Adrenal gland (tissue), 5 donors: ENCODE measurements at regions not wholly inside any gene's neighbourhood (a gene's known extent, or its start where the extent isn't known, plus 50 kb on each side); places are given as distances from the start of the nearest gene placed in this dataset.
"Not testable (repeated sequence)": the region's sequence is repeated elsewhere in the genome, so short reads cannot be mapped to it uniquely, and the experiment has no call there.

Experiments
- POLR2A ChIP-seq, 2 donors: fragments of 450-650 bp; IDR thresholded peaks; one replicate each; pipeline ENCODE4 v1.6.1; 2017; ENCODE audit warnings: antibody characterized with exemption in 2 of 2, mild to moderate bottlenecking in 2 of 2, moderate library complexity in 1 of 2
- TF ChIP-seq, protein P1 (sequence below), 6 experiments: fragments of 450-650 bp in 4 of 6; fragments of 200-600 bp in 2 of 6; sonication (generic) in 1 of 6; IDR thresholded peaks; 1 replicate in 5 of 6; 2 replicates in 1 of 6; pipeline versions ENCODE4 v1.5.1 to v1.8.0; 2016 to 2021; ENCODE audit warnings: antibody characterized with exemption in 6 of 6, mild to moderate bottlenecking in 2 of 6, moderate library complexity in 1 of 6
- donor health status: DM: no; HTN: no; CAD: no.

DNA sequence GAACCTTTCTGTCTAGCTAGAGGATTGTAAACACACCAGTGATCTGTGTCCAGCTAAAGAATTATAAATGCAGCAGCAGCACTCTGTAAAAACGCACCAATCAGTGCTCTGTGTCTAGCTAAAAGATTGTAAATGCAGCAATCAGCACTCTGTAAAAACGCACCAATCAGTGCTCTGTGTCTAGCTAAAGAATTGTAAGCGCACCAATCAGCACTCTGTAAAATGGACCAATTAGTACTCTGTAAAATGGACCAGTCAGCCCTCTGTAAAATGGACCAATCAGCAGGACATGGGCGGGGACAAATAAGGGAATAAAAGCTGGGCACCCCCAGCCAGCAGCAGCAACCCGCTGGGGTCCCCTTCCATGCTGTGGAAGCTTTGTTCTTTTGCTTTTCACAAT lies 204.1 kb upstream of the UBL3 start:
- TF ChIP-seq, protein P1, sequence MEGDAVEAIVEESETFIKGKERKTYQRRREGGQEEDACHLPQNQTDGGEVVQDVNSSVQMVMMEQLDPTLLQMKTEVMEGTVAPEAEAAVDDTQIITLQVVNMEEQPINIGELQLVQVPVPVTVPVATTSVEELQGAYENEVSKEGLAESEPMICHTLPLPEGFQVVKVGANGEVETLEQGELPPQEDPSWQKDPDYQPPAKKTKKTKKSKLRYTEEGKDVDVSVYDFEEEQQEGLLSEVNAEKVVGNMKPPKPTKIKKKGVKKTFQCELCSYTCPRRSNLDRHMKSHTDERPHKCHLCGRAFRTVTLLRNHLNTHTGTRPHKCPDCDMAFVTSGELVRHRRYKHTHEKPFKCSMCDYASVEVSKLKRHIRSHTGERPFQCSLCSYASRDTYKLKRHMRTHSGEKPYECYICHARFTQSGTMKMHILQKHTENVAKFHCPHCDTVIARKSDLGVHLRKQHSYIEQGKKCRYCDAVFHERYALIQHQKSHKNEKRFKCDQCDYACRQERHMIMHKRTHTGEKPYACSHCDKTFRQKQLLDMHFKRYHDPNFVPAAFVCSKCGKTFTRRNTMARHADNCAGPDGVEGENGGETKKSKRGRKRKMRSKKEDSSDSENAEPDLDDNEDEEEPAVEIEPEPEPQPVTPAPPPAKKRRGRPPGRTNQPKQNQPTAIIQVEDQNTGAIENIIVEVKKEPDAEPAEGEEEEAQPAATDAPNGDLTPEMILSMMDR (IDR thresholded peaks at IDR 0.05) = not testable (repeated sequence)
- TF ChIP-seq POLR2A (IDR thresholded peaks at IDR 0.05) = not testable (repeated sequence)
